Left cardiac atrium (tissue), 4 donors: ENCODE measurements at regions not wholly inside any gene's neighbourhood (a gene's known extent, or its start where the extent isn't known, plus 50 kb on each side); places are given as distances from the start of the nearest gene placed in this dataset.

Experiments
- ATAC-seq, 2 donors: fragments of 200-7000 bp; cut with Tn5 transposase; one replicate each; pipeline ENCODE4 v1.9.1; 2020; ENCODE audit warnings: mild to moderate bottlenecking in 2 of 2, moderate library complexity in 2 of 2
- DNase-seq: peaks from one replicate; pipeline ENCODE4 v3.0.0-alpha.2; 2020
- intact Hi-C, 2 donors: fragments of 100-400 bp; cut with DNase I; formaldehyde crosslinking; loops; one replicate each; pipeline versions ENCODE4 v1.14.1 to v1.15.1; 2022 to 2023
- donor health status: DM: no; HTN: yes; CAD: no.
- donor health status: DM: no; HTN: yes; CAD: no; lungs with severe emphysema.
- donor health status: DM: yes; HTN: yes; CAD: no.
- donor health status: Dilated cardiomyopathy.

DNA sequence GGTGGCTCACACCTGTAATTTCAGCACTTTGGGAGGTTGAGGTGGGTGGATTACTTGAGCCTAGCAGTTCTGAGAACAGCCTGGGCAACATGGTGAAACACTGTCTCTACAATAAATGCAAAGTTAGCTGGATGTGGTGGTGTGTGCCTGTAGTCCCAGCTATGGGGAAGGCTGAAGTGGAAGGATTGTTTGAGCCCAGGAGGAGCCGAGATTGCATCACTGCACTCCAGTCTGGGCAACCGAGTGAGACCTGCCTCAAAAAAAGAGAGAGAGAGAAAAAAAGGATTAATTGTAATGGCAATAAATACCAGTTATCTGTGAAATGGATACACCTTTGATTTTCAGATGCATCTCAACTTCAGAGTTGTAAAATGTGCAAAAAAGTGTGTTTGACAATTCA, 58.8 kb downstream of the SPRY1 start:
- ATAC-seq (no peak), DNase-seq (no peak)
- intact Hi-C loops, result no loop called here

DNA sequence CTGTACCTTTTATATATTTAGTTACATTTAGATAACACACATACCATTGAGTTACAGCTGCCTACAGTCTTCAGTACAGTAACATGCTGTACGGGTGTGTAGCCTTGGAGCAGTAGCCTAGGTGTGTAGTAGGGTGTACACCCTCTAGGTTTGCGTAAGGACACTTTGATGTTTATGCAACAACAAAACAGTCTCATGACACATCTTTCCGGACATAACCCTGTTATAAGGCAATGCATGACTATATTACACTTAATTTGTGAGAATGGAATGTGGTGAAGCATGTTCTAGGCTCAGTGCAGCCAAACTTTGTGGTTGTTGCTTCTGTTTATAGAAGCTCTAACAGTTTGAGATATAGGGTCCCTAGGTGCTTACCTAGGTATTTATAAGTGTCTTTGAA, 65.4 kb downstream of the SPRY1 start:
- intact Hi-C loops, result no loop called here
- DNase-seq (no peak), ATAC-seq (no peak)

DNA sequence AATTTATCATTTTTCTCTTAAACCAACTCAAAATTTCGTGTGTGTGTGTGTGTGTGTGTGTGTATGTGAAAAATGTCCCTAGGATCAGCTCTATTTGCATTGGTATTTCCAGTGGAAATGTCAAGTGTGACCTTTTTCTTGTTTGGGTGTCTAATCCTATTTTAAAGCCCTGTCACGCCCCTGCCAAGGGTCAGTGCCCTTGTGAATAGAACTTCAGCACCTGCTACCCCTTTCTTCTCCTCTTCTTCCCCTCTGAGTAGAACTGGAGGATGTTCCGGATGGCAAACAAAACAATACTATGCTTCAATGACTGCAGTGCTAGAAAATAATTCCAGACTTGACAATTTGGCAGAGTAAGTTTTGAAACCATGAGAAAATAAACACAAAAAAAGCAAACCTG, 67.3 kb downstream of the SPRY1 start:
- intact Hi-C loops, result no loop called here
- ATAC-seq, result no peak
- DNase-seq, result no peak

DNA sequence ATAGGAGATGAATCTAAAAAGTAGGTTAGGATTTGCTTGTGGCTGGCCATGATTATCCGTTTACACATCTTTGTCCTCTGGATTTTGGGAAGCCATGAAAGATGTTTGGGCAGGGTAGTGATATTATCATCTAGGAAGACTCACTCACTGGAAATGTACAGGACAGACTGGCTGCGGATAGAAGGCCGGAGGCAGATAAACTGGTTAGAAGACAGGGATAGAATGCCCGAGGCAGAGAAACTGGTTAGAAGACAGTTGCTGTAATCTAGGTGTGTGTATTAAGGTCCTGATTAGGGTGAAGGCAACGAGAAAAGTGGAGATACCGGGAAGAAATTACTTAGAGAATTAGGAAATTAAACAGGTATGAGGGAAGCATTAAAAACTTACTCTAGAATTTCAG, 68.8 kb downstream of the SPRY1 start:
- intact Hi-C loops, result no loop called here
- DNase-seq, result no peak
- ATAC-seq, result no peak

DNA sequence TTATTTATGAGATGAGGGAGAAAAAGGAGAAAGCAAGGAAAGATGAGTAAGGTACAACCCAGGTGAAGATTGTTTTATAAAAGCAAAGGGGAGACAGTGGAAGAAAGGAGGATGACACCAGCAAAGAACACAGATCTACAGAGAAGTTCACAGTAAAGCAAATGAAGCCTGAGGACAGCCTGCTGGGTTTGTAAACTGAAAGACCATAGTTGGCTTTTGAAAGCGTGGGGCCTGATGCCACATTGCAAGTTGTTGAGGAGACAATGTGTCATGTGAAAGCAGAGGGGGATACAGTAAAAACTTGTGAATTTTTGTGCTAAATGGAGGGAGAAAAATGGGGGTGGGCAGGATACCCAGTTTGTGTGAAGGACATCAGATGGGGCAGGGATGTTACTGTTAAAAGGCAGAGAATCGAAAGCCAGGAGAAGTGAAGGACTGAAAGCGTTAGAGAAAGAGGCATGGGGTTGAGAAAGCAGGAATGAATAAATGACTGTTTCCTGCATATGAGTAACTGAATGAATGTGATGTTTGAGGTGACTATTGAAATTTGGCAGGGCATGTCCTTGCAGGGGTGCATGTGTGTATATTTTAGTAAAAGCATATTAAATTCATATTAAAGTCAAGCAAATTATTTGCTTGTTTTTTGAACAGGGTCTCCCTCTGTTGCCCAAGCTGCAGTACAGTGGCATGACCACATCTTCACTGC, 69.6 kb downstream of the SPRY1 start:
- intact Hi-C loops, result no loop called here
- ATAC-seq (no peak), DNase-seq (no peak)

DNA sequence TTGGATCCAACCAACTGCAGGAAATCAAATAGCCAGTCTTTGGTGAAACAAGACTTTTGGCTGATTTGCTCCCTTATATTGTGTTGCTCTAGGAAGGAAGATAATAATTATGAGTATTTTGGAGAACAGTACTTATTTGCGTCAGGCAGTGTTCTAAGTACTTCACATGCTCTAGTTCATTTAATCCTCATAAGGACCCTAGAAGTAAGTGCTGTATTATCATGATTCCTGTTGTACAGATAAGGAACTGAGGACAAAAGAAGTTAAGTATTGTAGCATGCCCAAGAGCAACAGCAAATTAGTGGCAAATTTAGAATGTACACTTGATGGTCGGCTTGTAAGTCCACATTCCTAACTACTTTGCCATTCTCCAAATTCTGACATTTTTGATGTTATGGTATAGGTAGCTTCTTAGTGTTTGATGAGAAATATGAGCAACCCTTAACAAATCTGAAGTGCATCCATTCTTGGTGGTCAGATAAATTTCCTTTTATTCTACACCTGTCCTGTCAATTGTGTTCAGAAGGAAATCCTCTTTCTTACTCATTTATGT, 72.0 kb downstream of the SPRY1 start:
- no peak for DNase-seq
- no peak for ATAC-seq
- intact Hi-C loops, result no loop called here

DNA sequence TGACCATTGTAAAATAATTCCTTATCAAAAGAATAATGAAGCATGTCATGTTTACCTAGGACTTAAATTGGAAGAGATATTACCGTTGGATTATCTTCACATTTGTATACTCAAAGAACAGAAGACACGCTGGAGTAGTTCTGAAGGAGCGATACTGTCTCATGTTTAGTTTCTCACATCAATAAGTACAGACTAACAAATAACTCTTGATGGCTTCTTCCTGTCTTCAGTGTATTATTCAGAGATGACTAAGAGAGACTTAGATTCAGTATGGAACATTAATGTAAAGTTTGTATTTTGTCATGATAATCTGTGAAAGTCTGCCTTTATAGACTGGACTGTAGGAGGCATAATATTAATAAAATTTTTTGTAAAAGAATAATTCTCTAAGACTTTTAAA, 72.7 kb downstream of the SPRY1 start:
- ATAC-seq, result no peak
- intact Hi-C loops, result no loop called here
- DNase-seq, result no peak

DNA sequence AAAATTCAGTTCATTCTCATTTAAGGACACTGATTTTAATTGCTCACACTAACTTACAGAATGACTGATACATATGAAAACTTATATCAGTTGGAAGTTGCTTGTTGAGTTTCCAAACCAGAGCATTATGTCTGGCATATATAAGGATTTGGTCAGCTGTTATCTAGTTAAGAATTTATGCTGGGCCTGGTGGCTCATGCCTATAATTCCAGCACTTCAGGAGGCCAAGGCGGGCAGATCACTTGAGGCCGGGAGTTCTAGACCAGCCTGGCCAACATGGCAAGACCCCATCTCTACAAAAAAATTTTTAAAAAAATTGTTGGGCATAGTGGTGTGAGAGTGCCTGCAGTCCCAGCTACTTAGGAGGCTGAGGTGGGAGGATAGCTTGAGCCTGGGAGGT, 73.1 kb downstream of the SPRY1 start:
- DNase-seq, result no peak
- intact Hi-C loops, result no loop called here
- no peak for ATAC-seq

DNA sequence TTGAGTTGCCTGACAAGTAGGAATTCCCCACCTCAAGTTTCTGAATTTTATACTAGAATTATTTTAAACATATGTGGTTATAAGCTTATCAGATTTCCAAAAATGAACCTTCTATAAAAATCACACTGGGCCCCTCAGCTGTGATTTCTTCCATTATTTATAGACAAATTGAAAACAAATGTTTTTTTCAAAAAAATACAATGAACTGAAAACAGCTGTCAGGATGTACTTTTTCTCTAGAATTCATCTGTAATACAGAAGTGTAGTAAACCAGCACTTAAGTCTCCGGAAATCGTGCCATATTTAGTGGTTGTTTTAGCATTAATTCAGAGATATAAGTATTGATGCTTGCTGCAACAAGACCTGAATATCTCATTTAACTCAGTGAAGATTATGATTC, 74.0 kb downstream of the SPRY1 start:
- DNase-seq, result no peak
- ATAC-seq, result no peak
- intact Hi-C loops, result no loop called here

DNA sequence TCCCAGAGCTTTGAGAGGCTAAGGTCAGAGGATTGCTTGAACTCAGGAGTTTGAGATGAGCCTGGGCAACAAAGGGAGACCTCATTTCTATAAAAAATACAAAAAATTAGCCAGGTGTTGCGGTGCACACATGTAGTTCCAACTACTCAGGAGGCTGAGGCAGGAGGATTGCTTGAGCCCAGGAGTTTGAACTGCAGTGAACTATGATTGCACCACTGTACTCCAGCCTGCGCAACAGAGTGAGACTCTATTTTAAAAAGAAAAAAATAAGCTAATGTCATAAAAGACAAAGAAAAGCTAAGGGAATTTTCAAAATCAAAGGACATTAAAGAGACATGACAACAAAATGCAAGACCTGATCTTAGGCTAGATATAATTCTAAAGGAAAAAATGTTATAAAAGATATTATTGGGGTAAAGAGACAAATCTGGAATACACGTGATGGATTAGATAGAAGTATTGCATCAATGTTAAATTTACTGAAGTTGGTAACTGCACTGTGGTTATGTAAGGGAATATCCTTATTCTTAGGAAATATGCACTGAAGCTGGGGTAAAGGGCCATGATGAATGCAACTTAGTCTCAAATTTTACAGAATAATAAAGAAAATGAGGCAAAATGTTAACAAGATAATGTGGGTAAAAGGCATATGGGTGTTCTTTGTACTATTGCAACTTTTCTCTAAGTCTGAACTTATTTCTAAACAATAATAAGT, 75.2 kb downstream of the SPRY1 start:
- intact Hi-C loops, result no loop called here
- DNase-seq (no peak), ATAC-seq (peak in 1 of 2 donors; percentile 57)

DNA sequence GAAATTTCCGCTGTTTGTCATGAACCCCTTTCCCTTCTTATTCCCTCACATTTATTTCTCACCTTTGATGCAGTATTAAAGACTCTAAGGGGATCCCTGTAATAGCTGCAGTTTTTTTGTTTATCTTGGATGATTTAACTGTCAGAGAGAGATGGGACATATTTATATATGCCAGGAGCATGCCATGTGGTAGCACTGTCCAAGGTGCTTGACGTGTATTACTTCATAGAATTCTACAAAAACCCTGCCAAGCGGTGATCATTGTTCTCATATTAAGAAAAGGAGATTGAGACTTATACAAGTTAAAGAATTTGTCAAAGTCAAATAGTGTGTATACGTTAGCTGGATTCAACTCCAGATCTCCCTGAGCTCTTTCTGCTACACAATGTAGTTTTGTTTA, 78.2 kb downstream of the SPRY1 start:
- intact Hi-C loops, result no loop called here
- DNase-seq, result no peak
- no peak for ATAC-seq

DNA sequence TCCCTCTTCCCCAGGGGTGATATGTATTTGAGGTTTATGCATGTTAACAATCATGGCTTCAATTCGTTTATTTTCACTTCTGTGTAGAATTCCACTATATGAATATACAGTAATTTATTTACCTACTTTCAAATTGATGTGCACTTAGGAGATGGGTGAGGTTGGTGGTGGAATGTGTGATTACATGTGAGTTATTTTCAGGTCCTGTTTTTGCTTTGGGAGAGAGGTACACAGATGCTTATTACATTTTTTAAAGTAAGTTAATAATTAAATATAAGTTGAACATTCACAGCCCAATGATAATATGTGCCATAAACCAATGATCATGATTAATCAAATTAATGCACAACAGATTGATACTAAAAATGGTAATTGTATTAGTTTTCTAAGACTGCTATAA, 79.5 kb downstream of the SPRY1 start:
- ATAC-seq (no peak), DNase-seq (no peak)
- intact Hi-C loops, result no loop called here

DNA sequence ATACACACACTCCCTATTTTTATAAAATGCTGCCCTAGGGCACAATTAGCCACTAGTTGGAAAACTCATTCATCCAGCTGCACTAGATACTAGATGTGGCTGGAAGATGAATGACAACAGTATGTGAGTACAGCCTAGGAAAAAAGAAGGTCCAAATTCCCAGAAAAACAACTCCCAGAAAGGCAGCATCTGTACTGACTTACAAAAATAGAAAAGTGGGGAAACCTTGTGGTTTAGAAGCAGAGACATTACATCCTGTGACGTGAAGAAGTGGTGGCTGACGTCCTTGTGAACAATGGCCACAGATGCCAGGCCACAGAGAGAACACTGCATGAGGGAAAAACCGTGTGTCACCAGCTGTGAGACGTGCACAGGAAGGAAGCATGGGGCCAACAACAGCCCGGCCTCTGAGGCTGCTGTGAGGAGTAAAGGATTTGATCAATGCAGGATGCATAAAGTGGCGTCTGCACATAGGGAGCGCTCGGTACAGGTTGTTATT, 81.2 kb downstream of the SPRY1 start:
- intact Hi-C loops, result no loop called here
- no peak for ATAC-seq
- DNase-seq, result peak; percentile 36

DNA sequence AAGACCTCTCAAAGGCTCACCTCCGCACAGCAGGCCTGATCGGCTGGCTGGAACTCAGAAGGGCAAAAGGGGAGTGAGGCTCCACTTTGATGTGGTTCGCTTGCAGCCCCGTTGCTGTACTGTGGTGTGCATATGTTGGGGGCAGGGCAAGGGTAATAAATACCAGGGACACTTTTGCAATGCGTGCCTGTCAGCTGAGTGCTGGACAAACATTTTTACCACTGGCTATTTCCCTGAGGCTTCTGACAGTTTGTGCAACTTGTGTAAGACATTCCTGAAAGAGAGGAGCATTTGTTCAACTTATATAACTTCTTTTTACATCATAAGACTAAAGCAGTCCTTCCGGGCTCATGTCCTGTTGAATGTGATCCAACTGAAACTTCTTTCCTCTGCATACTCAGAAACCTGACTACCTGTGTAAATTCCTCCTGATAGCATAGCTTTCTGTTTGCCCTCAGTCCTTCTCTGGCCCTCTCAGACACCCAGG, 82.3 kb downstream of the SPRY1 start:
- DNase-seq (no peak), ATAC-seq (peak in 1 of 2 donors; percentile 77)
- intact Hi-C loops, result no loop called here

DNA sequence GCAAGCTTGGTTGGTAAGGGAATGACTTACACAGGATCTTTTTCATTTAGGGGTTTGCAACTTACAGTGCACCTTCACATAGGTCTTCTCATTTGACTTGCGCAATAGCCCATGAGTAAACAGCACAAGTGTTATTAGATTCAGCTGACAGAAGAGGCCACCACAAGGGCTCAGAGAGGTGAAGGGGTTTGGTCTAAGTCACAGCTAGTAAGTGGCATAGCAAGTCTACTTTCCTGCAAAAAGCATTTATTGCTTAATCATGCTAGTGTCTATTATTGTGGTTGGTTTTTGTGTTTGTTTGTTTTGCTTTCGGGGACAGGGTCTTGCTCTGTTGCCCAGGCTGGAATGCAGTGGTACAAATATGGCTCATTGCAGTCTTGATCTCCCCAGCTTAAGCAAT, 83.3 kb downstream of the SPRY1 start:
- DNase-seq (no peak), ATAC-seq (no peak)
- intact Hi-C loops, result no loop called here

DNA sequence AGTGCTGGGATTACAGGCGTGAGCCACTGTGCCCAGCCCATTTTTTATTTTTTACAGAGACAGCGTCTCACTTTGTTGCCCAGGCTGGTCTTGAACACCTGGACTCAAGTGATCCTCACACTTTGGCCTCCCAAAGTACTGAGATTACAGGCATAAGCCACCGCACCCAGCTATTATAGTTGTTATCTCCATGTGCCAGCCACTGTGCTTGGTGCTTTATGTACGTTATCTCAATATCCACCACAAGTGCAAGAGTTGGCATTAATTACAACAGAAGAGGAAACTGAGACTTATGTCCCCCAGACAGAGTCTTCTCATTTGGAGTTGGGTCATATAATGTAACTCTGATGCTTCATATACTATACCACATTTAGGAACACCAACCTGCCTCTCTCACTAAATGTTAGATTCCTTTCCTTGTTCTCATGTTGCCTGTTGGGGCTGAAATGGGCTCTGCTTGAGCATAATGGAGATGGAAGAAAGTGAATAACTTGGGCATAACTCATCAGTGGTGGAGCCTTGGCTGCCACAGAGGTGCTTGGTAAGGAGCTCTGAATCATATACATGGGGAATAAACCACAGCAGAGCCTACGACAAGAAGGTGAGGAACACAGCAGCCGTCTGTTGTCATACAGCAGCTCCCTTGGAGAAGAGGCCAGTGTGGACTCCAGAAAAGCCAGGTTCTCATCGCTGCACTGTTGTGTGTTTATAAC, 84.3 kb downstream of the SPRY1 start:
- DNase-seq, result no peak
- intact Hi-C loops, result no loop called here
- no peak for ATAC-seq

DNA sequence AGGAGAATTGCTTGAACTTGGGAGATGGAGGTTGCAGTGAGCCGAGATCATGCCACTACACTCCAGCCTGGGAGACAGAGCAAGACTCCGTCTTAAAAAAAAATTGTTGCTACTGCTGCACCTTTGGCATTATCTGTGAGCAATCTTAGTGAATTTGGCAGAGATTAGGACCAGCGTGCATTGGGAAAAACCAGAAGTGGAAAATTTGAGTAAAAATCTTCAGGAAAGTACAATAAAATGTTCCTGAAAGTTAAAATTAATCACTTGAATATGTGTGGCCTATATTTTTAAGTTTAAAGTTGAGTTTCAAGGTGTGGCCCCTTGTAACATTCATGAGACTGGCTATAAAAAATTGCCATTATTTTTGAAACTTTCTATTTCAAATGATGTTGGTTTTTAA, 85.1 kb downstream of the SPRY1 start:
- intact Hi-C loops, result no loop called here
- ATAC-seq, result no peak
- DNase-seq, result no peak

DNA sequence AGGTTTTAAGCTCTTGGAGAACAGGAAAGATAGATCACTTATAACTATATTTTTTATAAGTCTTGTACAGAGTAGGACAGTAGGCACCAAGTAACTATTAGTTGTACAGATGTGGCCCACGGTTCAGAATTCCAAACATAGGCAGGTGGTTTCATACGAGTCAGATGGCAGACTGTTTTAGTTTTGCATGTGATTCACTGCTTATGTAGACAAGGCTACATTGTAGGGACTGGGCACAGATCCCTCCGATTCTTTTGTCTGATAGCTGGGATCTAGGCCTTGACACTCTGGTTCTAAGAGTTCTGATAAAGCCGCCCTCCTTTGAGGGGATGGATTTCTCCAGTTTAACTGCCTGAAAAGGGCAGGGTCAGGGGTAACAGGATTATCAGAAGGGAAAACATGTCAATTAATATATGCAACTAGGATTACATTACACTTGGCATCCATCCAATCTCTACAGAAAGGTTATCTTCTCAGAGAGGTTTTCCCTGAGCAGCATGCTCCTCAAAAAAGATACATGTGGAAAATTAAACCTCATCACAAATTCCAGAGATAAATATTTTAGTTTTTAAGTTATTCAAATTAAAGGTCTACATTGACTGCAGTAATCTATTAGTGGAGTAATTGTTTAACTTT, 87.8 kb downstream of the SPRY1 start:
- DNase-seq (no peak), ATAC-seq (no peak)
- intact Hi-C loops, result no loop called here

DNA sequence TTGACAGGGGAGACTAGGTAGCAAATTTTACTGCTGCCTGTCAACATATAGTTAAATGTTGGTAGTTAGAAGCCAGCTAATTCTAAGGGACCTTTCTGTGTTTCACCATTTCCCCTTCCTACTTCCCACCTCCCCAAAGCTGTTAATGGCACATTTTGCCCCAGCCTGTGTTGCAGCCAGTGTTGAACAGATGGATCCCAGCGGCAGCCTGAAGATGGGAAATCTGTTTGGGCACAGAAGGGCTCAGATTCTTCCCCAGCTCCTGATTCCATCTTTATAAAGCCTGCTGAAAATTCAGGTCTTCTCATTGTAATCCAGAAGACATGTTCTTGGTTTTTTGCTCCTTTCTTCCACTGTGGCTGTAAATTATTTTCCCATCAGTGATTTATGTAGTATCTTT, 89.0 kb downstream of the SPRY1 start:
- no peak for ATAC-seq
- intact Hi-C loops, result no loop called here
- no peak for DNase-seq

DNA sequence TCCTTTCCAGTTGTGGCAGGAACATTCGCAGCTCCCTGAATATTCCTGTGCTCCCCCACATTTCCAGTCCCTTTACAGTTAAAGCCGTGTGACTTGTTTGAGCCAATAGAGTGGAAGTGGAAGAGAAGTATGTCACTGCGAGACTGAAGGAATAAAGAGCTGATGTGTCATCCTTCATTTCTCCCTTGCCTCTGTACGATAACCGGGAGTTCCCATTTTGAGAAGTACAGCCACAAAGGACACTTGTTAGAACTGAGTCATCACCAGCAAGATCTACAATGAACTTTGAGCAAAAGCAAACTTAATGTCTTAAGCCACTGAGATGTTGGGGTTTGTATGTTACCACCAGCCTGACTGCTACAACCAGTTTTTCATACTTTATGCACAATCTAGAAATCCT, 92.3 kb downstream of the SPRY1 start:
- intact Hi-C loops, result no loop called here

More for the DNA sequence above, 92.3 kb downstream of the SPRY1 start:
- DNase-seq (no peak), ATAC-seq (peak in 1 of 2 donors; percentile 60)
